HepG2 (cell line): ENCODE measurements at regions not wholly inside any gene's neighbourhood (a gene's known extent, or its start where the extent isn't known, plus 50 kb on each side); places are given as distances from the start of the nearest gene placed in this dataset.

Experiments used
- ATAC-seq: fragments of 200-7000 bp; cut with Tn5 transposase; 3 replicates; pipeline ENCODE4 v1.9.1; 2020; ENCODE audit warnings: mild to moderate bottlenecking, moderate library complexity
- BruUV-seq: library from RNA; stranded (reverse); fragments of 400-500 nt; replicated peaks from 2 replicates; lab custom pipeline; 2021; lab: Mats Ljungman, UMichigan
- CTCF ChIA-PET: fragments of 300-600 bp; formaldehyde crosslinking; extraction: SDS; loops from one replicate; lab custom pipeline; 2021; ENCODE audit warnings: low total read pairs, inconsistent platforms, low intra/inter-chr PET ratio; lab: Yijun Ruan, JAX
- POLR2A ChIA-PET: fragments of 350-600 bp; sonication (Branson Sonifier 250); formaldehyde crosslinking; loops from one replicate; lab custom pipeline; 2020; ENCODE audit warnings: antibody characterized with exemption, inconsistent platforms; lab: Yijun Ruan, JAX
- DNase-seq: peaks from one replicate; pipeline ENCODE4 v3.0.0-alpha.2; 2015; ENCODE audit warnings: low spot score
- FAIRE-seq: peaks from 3 replicates; lab custom pipeline; 2011; peaks lifted over from hg19 to GRCh38; lab: Jason Lieb, UNC
- H2AFZ ChIP-seq: one replicate; pipeline ENCODE4 v1.6.1; 2011; ENCODE audit warnings: low read length, inconsistent platforms
- H3K27ac ChIP-seq: fragments of 300-600 bp; 3 replicates; pipeline ENCODE4 v1.8.0; 2011; ENCODE audit warnings: mixed run types, mild to moderate bottlenecking, mixed read lengths, low read length, inconsistent platforms; ENCODE audit not compliant: insufficient read depth; ENCODE audit errors: extremely low read length
- H3K27me3 ChIP-seq, 2 experiments: fragments of 200-600 bp in 1 of 2; 2 replicates in 1 of 2; 3 replicates in 1 of 2; pipeline versions ENCODE4 v1.6.0 to v1.8.0; 2011; ENCODE audit warnings: low read length in 2 of 2, mild to moderate bottlenecking in 2 of 2, moderate library complexity in 2 of 2, inconsistent platforms in 1 of 2; ENCODE audit not compliant: insufficient read depth in 2 of 2, control insufficient read depth in 1 of 2
- H3K36me3 ChIP-seq, 2 experiments: fragments of 200-600 bp in 1 of 2; replicated peaks in 1 of 2; 2 replicates in 1 of 2; 3 replicates in 1 of 2; pipeline versions ENCODE4 v1.5.1 to v1.8.0; 2011; ENCODE audit warnings: low read length in 2 of 2, inconsistent platforms in 1 of 2; ENCODE audit not compliant: insufficient read depth in 2 of 2, control insufficient read depth in 1 of 2
- H3K4me1 ChIP-seq: 2 replicates; pipeline ENCODE4 v1.5.1; 2012; ENCODE audit warnings: low read length, inconsistent platforms; ENCODE audit not compliant: insufficient read depth
- H3K4me2 ChIP-seq: 2 replicates; pipeline ENCODE4 v1.6.0; 2011; ENCODE audit warnings: low read depth, low read length, inconsistent platforms
- H3K4me3 ChIP-seq, 3 experiments: fragments of 200-600 bp in 1 of 3; sonication (generic), shearing (Covaris generic) in 1 of 3; replicated peaks in 1 of 3; 2 replicates each; pipeline ENCODE4 v1.5.1; 2011 to 2016; ENCODE audit warnings: low read length in 3 of 3, inconsistent platforms in 2 of 3, low read depth in 2 of 3, mild to moderate bottlenecking in 2 of 3, control low read depth in 1 of 3, mixed read lengths in 1 of 3; ENCODE audit not compliant: insufficient read depth in 1 of 3
- H3K79me2 ChIP-seq: one replicate; pipeline ENCODE4 v1.6.1; 2011; ENCODE audit warnings: low read length, inconsistent platforms; ENCODE audit not compliant: insufficient read depth
- H3K9ac ChIP-seq: 2 replicates; pipeline ENCODE4 v1.6.0; 2011; ENCODE audit warnings: mild to moderate bottlenecking, low read depth, low read length, inconsistent platforms; ENCODE audit not compliant: insufficient read depth
- H3K9me3 ChIP-seq: 2 replicates; pipeline ENCODE4 v1.5.1; 2012; ENCODE audit warnings: mild to moderate bottlenecking, low read length
- H4K20me1 ChIP-seq: 2 replicates; pipeline ENCODE4 v1.6.0; 2011; ENCODE audit warnings: inconsistent platforms, mild to moderate bottlenecking, low read length, moderate library complexity; ENCODE audit not compliant: insufficient read depth
- CBX5 ChIP-seq: sonication (generic); formaldehyde crosslinking; IDR thresholded peaks from 2 replicates; pipeline ENCODE4 v1.4.0; 2020; ENCODE audit warnings: missing genetic modification reagents, borderline replicate concordance
- FOXA1 ChIP-seq, 2 experiments: fragments of 450-650 bp in 1 of 2; sonication (generic) in 1 of 2; formaldehyde crosslinking in 1 of 2; IDR thresholded peaks; 2 replicates each; pipeline versions ENCODE4 v1.4.0 to v1.6.1; 2016 to 2020; ENCODE audit warnings: missing genetic modification reagents in 1 of 2
- KDM3A ChIP-seq: IDR thresholded peaks from 2 replicates; pipeline ENCODE4 v1.6.1; 2018; ENCODE audit warnings: low read depth, missing compliant biosample characterization
- POLR2G ChIP-seq: fragments of 200-400 bp; formaldehyde crosslinking; IDR thresholded peaks from 2 replicates; pipeline ENCODE4 v1.6.1; 2018; ENCODE audit warnings: mild to moderate bottlenecking, low read depth, low read length, moderate library complexity
- PPARG ChIP-seq: conservative IDR thresholded peaks from 2 replicates; pipeline ENCODE4 v1.6.1; 2016; ENCODE audit warnings: missing biosample characterization, missing genetic modification reagents
- ZFAT ChIP-seq: sonication (generic); formaldehyde crosslinking; conservative IDR thresholded peaks from 2 replicates; pipeline ENCODE4 v1.8.1; 2023; ENCODE audit warnings: missing genetic modification reagents, inconsistent platforms
- ZFY ChIP-seq: sonication (generic); formaldehyde crosslinking; IDR thresholded peaks from 2 replicates; pipeline ENCODE4 v1.4.0; 2020; ENCODE audit warnings: missing genetic modification reagents
- ZNF12 ChIP-seq: sonication (generic); formaldehyde crosslinking; IDR thresholded peaks from 2 replicates; pipeline ENCODE4 v1.5.0; 2020; ENCODE audit warnings: missing genetic modification reagents
- ZNF235 ChIP-seq: sonication (generic); formaldehyde crosslinking; IDR thresholded peaks from 2 replicates; pipeline ENCODE4 v1.8.1; 2023; ENCODE audit warnings: mild to moderate bottlenecking, missing genetic modification reagents, borderline replicate concordance
- ZNF296 ChIP-seq: sonication (generic); formaldehyde crosslinking; conservative IDR thresholded peaks from 2 replicates; pipeline ENCODE4 v1.5.0; 2020; ENCODE audit warnings: mild to moderate bottlenecking, missing genetic modification reagents
- ZNF326 ChIP-seq: sonication (generic); formaldehyde crosslinking; IDR thresholded peaks from 2 replicates; pipeline ENCODE4 v1.4.0; 2020; ENCODE audit warnings: missing genetic modification reagents, borderline replicate concordance
- ZNF546 ChIP-seq: sonication (generic); formaldehyde crosslinking; conservative IDR thresholded peaks from 2 replicates; pipeline ENCODE4 v1.8.1; 2023; ENCODE audit warnings: mild to moderate bottlenecking, missing genetic modification reagents
- ZNF589 ChIP-seq: sonication (generic); formaldehyde crosslinking; conservative IDR thresholded peaks from 2 replicates; pipeline ENCODE4 v1.8.0; 2022; ENCODE audit warnings: mild to moderate bottlenecking, moderate library complexity, missing genetic modification reagents
- ZNF678 ChIP-seq: sonication (generic); formaldehyde crosslinking; IDR thresholded peaks from 2 replicates; pipeline ENCODE4 v1.4.0; 2020; ENCODE audit warnings: mild to moderate bottlenecking, missing genetic modification reagents
- WGBS: methylation state at CpG from one replicate; pipeline ENCODE4 v1.1.6; 2017; ENCODE audit warnings: low lambda C conversion rate; 5-methylcytosine and 5-hydroxymethylcytosine counted together
- in situ Hi-C: cut with HindIII; loops from 2 replicates; pipeline ENCODE4 v1.10.0; 2017; ENCODE audit warnings: low pct_unique_long_range_greater_than_20kb; ENCODE audit not compliant: extremely low pct_ligation_motif_present
- intact Hi-C: fragments of 100-400 bp; cut with micrococcal nuclease; formaldehyde crosslinking; loops from one replicate; pipeline ENCODE4 v1.10.0; 2022; ENCODE audit not compliant: unreplicated experiment
- TF ChIP-seq, protein P1 (sequence below): sonication (generic); formaldehyde crosslinking; IDR thresholded peaks from 2 replicates; pipeline ENCODE4 v1.5.1; 2020; ENCODE audit warnings: mild to moderate bottlenecking, moderate library complexity, missing genetic modification reagents
- TF ChIP-seq, protein P2 (sequence below): sonication (generic); formaldehyde crosslinking; IDR thresholded peaks from 2 replicates; pipeline ENCODE4 v1.4.0; 2020; ENCODE audit warnings: mild to moderate bottlenecking, missing genetic modification reagents
- TF ChIP-seq, protein P3 (sequence below): sonication (generic); formaldehyde crosslinking; IDR thresholded peaks from 2 replicates; pipeline ENCODE4; 2020; ENCODE audit warnings: missing genetic modification reagents, mild to moderate bottlenecking, borderline replicate concordance
- TF ChIP-seq, protein P4 (sequence below): sonication (generic); formaldehyde crosslinking; IDR thresholded peaks from 2 replicates; pipeline ENCODE4 v1.4.0; 2020; ENCODE audit warnings: missing genetic modification reagents, borderline replicate concordance

DNA sequence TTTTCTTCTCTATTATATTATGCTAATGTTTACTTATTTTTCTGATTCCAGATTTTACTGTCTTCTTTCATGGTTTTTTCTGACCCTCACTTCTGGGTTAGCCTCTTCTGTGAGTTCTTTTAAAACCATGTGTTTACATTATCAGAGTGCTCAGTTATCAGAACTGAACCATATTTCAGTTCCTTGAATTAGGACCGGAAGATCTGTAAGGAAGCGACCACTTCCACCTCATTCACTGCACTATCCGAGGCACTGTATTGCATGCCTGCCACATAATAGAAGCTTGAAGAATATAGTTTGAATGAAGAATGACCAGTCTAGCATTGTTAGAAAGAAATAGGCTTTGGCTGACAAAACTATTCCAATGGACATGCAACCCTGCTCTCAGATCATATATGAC lies 281.0 kb upstream of the DEPDC1 start:
- Histone ChIP-seq H3K27me3 (no peaks in the 10 kb centered on the region; a peak in 1 of 5 replicates), H4K20me1 (no peaks in the 10 kb centered on the region), H3K4me1 (no peaks in the 10 kb centered on the region), H3K27ac (no peak overlapping the region), H3K79me2 (no peaks in the 10 kb centered on the region), H3K4me3 (no peak overlapping the region), H3K4me2 (no peak overlapping the region), H3K9me3 (peaks cover 94% of the 10 kb centered on the region), H3K36me3 (no peaks in the 10 kb centered on the region), H3K9ac (no peak overlapping the region), H2AFZ (no peak overlapping the region)
- no TSS peak for BruUV-seq
- in situ Hi-C loops, result no loop called here
- ChIA-PET POLR2A (no interaction called here), CTCF (no interaction called here)
- intact Hi-C loops, result no loop called here
- ATAC-seq (no peak), FAIRE-seq (no peak), DNase-seq (no peak)
- WGBS, result 45% methylated on average over 3 of the region's 3 CpGs
- no peak for TF ChIP-seq ZNF296 (CRISPR knock-in tag)
- no peak for TF ChIP-seq ZNF235 (CRISPR knock-in tag)
- no peak for TF ChIP-seq KDM3A (CRISPR knock-in tag)
- TF ChIP-seq ZFAT (CRISPR knock-in tag), result no peak
- TF ChIP-seq FOXA1 (IDR thresholded peaks at IDR 0.05), result no peak
- no peak for TF ChIP-seq FOXA1 (CRISPR knock-in tag; IDR thresholded peaks at IDR 0.05)
- no peak for TF ChIP-seq ZFY
- TF ChIP-seq ZNF12 (CRISPR knock-in tag), result no peak
- TF ChIP-seq, protein P1, sequence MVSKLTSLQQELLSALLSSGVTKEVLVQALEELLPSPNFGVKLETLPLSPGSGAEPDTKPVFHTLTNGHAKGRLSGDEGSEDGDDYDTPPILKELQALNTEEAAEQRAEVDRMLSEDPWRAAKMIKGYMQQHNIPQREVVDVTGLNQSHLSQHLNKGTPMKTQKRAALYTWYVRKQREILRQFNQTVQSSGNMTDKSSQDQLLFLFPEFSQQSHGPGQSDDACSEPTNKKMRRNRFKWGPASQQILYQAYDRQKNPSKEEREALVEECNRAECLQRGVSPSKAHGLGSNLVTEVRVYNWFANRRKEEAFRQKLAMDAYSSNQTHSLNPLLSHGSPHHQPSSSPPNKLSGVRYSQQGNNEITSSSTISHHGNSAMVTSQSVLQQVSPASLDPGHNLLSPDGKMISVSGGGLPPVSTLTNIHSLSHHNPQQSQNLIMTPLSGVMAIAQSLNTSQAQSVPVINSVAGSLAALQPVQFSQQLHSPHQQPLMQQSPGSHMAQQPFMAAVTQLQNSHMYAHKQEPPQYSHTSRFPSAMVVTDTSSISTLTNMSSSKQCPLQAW, result no peak
- no peak for TF ChIP-seq ZNF546
- TF ChIP-seq CBX5 (CRISPR knock-in tag), result no peak
- TF ChIP-seq, protein P2, sequence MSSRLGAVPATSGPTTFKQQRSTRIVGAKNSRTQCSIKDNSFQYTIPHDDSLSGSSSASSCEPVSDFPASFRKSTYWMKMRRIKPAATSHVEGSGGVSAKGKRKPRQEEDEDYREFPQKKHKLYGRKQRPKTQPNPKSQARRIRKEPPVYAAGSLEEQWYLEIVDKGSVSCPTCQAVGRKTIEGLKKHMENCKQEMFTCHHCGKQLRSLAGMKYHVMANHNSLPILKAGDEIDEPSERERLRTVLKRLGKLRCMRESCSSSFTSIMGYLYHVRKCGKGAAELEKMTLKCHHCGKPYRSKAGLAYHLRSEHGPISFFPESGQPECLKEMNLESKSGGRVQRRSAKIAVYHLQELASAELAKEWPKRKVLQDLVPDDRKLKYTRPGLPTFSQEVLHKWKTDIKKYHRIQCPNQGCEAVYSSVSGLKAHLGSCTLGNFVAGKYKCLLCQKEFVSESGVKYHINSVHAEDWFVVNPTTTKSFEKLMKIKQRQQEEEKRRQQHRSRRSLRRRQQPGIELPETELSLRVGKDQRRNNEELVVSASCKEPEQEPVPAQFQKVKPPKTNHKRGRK (CRISPR knock-in tag), result no peak
- TF ChIP-seq, protein P3, sequence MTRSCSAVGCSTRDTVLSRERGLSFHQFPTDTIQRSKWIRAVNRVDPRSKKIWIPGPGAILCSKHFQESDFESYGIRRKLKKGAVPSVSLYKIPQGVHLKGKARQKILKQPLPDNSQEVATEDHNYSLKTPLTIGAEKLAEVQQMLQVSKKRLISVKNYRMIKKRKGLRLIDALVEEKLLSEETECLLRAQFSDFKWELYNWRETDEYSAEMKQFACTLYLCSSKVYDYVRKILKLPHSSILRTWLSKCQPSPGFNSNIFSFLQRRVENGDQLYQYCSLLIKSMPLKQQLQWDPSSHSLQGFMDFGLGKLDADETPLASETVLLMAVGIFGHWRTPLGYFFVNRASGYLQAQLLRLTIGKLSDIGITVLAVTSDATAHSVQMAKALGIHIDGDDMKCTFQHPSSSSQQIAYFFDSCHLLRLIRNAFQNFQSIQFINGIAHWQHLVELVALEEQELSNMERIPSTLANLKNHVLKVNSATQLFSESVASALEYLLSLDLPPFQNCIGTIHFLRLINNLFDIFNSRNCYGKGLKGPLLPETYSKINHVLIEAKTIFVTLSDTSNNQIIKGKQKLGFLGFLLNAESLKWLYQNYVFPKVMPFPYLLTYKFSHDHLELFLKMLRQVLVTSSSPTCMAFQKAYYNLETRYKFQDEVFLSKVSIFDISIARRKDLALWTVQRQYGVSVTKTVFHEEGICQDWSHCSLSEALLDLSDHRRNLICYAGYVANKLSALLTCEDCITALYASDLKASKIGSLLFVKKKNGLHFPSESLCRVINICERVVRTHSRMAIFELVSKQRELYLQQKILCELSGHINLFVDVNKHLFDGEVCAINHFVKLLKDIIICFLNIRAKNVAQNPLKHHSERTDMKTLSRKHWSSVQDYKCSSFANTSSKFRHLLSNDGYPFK, result no peak
- TF ChIP-seq, protein P4, sequence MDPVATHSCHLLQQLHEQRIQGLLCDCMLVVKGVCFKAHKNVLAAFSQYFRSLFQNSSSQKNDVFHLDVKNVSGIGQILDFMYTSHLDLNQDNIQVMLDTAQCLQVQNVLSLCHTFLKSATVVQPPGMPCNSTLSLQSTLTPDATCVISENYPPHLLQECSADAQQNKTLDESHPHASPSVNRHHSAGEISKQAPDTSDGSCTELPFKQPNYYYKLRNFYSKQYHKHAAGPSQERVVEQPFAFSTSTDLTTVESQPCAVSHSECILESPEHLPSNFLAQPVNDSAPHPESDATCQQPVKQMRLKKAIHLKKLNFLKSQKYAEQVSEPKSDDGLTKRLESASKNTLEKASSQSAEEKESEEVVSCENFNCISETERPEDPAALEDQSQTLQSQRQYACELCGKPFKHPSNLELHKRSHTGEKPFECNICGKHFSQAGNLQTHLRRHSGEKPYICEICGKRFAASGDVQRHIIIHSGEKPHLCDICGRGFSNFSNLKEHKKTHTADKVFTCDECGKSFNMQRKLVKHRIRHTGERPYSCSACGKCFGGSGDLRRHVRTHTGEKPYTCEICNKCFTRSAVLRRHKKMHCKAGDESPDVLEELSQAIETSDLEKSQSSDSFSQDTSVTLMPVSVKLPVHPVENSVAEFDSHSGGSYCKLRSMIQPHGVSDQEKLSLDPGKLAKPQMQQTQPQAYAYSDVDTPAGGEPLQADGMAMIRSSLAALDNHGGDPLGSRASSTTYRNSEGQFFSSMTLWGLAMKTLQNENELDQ (CRISPR knock-in tag), result no peak
- no peak for TF ChIP-seq PPARG (CRISPR knock-in tag)
- TF ChIP-seq ZNF678, result no peak
- no peak for TF ChIP-seq POLR2G
- no peak for TF ChIP-seq ZNF326
- no peak for TF ChIP-seq ZNF589
